Loucy (cell line): ENCODE measurements at regions not wholly inside any gene's neighbourhood (a gene's known extent, or its start where the extent isn't known, plus 50 kb on each side); places are given as distances from the start of the nearest gene placed in this dataset.

Experiments
- EZH2phosphoT487 ChIP-seq: fragments of 200-600 bp; IDR thresholded peaks from 2 replicates; pipeline ENCODE4 v1.6.1; 2018; ENCODE audit warnings: antibody characterized with exemption, mild to moderate bottlenecking, moderate library complexity, borderline replicate concordance
- TF ChIP-seq, protein P1 (sequence below): fragments of 200-600 bp; sonication (generic); conservative IDR thresholded peaks from 2 replicates; pipeline ENCODE4 v1.5.1; 2014; ENCODE audit warnings: mild to moderate bottlenecking, antibody characterized with exemption, low read length

- TF ChIP-seq, protein P1, sequence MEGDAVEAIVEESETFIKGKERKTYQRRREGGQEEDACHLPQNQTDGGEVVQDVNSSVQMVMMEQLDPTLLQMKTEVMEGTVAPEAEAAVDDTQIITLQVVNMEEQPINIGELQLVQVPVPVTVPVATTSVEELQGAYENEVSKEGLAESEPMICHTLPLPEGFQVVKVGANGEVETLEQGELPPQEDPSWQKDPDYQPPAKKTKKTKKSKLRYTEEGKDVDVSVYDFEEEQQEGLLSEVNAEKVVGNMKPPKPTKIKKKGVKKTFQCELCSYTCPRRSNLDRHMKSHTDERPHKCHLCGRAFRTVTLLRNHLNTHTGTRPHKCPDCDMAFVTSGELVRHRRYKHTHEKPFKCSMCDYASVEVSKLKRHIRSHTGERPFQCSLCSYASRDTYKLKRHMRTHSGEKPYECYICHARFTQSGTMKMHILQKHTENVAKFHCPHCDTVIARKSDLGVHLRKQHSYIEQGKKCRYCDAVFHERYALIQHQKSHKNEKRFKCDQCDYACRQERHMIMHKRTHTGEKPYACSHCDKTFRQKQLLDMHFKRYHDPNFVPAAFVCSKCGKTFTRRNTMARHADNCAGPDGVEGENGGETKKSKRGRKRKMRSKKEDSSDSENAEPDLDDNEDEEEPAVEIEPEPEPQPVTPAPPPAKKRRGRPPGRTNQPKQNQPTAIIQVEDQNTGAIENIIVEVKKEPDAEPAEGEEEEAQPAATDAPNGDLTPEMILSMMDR, result no peak
- no peak for TF ChIP-seq EZH2phosphoT487
These were observed 641.4 kb downstream of the PDCD6IP start for GRCh38 chr3:34439796-34440195.
